Neural cell (in vitro differentiated cells): ENCODE measurements at regions not wholly inside any gene's neighbourhood (a gene's known extent, or its start where the extent isn't known, plus 50 kb on each side); places are given as distances from the start of the nearest gene placed in this dataset.

Source experiments
- H2AFZ ChIP-seq: fragments of 200-600, 300-800 bp; sonication (generic), shearing (Covaris generic); 2 replicates; pipeline ENCODE4 v1.6.0; 2014; ENCODE audit warnings: low read depth, mild to moderate bottlenecking, antibody characterized with exemption, low read length, moderate library complexity
- H3F3A ChIP-seq: fragments of 200-600 bp; shearing (Covaris generic); 2 replicates; pipeline ENCODE4 v1.6.1; 2016; ENCODE audit warnings: mild to moderate bottlenecking, moderate library complexity, mixed read lengths, antibody characterized with exemption, low read length; ENCODE audit not compliant: insufficient read depth, poor library complexity, severe bottlenecking
- H3K27ac ChIP-seq: fragments of 200-600, 300-800 bp; sonication (generic), shearing (Covaris generic); 2 replicates; pipeline ENCODE4 v1.5.1; 2014; ENCODE audit warnings: mild to moderate bottlenecking, low read length, moderate library complexity
- H3K27me3 ChIP-seq: fragments of 300-800, 200-600 bp; sonication (generic), shearing (Covaris generic); 2 replicates; pipeline ENCODE4 v1.6.0; 2014; ENCODE audit warnings: mild to moderate bottlenecking, low read depth, low read length, moderate library complexity; ENCODE audit not compliant: insufficient read depth
- H3K36me3 ChIP-seq: fragments of 300-800, 200-600 bp; sonication (generic), shearing (Covaris generic); 2 replicates; pipeline ENCODE4 v1.5.1; 2014; ENCODE audit warnings: mild to moderate bottlenecking, antibody characterized with exemption, low read length, moderate library complexity; ENCODE audit not compliant: insufficient read depth
- H3K4me2 ChIP-seq: fragments of 300-800, 200-600 bp; sonication (generic), shearing (Covaris generic); 2 replicates; pipeline ENCODE4 v1.6.0; 2014; ENCODE audit warnings: mild to moderate bottlenecking, low read length
- H3K4me3 ChIP-seq: fragments of 300-800, 200-600 bp; sonication (generic), shearing (Covaris generic); 2 replicates; pipeline ENCODE4 v1.5.1; 2014; ENCODE audit warnings: mild to moderate bottlenecking, low read length, moderate library complexity
- H3K79me2 ChIP-seq: fragments of 200-600 bp; shearing (Covaris generic); replicated peaks from 2 replicates; pipeline ENCODE4 v1.6.0; 2014; ENCODE audit warnings: mild to moderate bottlenecking, low read length, moderate library complexity; ENCODE audit not compliant: insufficient read depth
- H3K9ac ChIP-seq: fragments of 300-800, 200-600 bp; sonication (generic), shearing (Covaris generic); 2 replicates; pipeline ENCODE4 v1.6.1; 2016; ENCODE audit warnings: mild to moderate bottlenecking, low read length, mixed read lengths
- H3K9me2 ChIP-seq: fragments of 200-600 bp; shearing (Covaris generic); 2 replicates; pipeline ENCODE4 v1.6.1; 2016; ENCODE audit warnings: mild to moderate bottlenecking, low read length, mixed read lengths; ENCODE audit not compliant: insufficient read depth
- H3K9me3 ChIP-seq: fragments of 200-600, 300-800 bp; sonication (generic), shearing (Covaris generic); 2 replicates; pipeline ENCODE4 v1.6.1; 2016; ENCODE audit warnings: mild to moderate bottlenecking, mixed run types, low read length, moderate library complexity, mixed read lengths
- H4K20me1 ChIP-seq: fragments of 200-600 bp; shearing (Covaris generic); 2 replicates; pipeline ENCODE4 v1.6.1; 2016; ENCODE audit warnings: mild to moderate bottlenecking, mixed run types; ENCODE audit not compliant: insufficient read depth
- CTCF ChIP-seq: fragments of 450-650 bp; IDR thresholded peaks from 2 replicates; pipeline ENCODE4 v1.5.1; 2014; ENCODE audit warnings: antibody characterized with exemption, mild to moderate bottlenecking, moderate library complexity; ENCODE audit not compliant: poor library complexity, severe bottlenecking
- EP300 ChIP-seq: fragments of 450-650 bp; conservative IDR thresholded peaks from 2 replicates; pipeline ENCODE4 v1.6.1; 2014; ENCODE audit warnings: antibody characterized with exemption, mild to moderate bottlenecking, moderate library complexity; ENCODE audit not compliant: poor library complexity, severe bottlenecking
- EZH2 ChIP-seq: fragments of 200-600, 300-800 bp; shearing (Covaris generic), sonication (generic); IDR thresholded peaks from 2 replicates; pipeline ENCODE4 v1.6.1; 2014; ENCODE audit warnings: antibody characterized with exemption, low read length, borderline replicate concordance, mild to moderate bottlenecking; ENCODE audit not compliant: insufficient read depth, poor library complexity, severe bottlenecking
- MXI1 ChIP-seq: fragments of 450-650 bp; conservative IDR thresholded peaks from 2 replicates; pipeline ENCODE4 v1.6.1; 2014; ENCODE audit warnings: antibody characterized with exemption, mild to moderate bottlenecking; ENCODE audit not compliant: poor library complexity, severe bottlenecking
- POLR2AphosphoS5 ChIP-seq: IDR thresholded peaks from 2 replicates; pipeline ENCODE4 v1.6.1; 2012
- REST ChIP-seq: IDR thresholded peaks from 2 replicates; pipeline ENCODE4 v1.6.1; 2012; ENCODE audit warnings: borderline replicate concordance
- SMC3 ChIP-seq: fragments of 450-650 bp; conservative IDR thresholded peaks from 2 replicates; pipeline ENCODE4 v1.6.1; 2014; ENCODE audit warnings: antibody characterized with exemption, mild to moderate bottlenecking, moderate library complexity; ENCODE audit not compliant: poor library complexity

DNA sequence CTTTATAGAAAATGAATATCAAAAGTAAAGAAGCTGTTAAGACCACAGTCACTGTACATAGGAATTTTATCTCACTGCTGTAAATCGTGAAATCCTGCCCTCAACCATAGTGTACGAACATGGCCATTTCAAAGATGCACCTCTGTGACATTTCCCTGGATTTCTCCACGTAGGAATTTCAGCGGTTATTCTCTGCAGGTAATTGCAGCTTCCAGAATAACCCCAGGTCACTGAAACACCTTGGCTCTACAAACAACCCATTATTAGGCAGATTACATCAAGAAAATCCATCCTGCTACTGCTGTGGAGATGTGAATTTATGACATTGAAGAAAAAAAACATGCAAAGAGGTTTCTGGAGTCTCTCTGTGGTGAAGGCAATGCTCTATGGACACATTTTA, 196.2 kb upstream of the USP25 start:
- Histone ChIP-seq H3K27ac (no peak overlapping the region), H3F3A (no peaks in the 10 kb centered on the region), H3K9ac (no peak overlapping the region), H3K4me2 (no peak overlapping the region), H3K79me2 (no peaks in the 10 kb centered on the region), H3K9me2 (no peaks in the 10 kb centered on the region), H3K4me3 (no peak overlapping the region), H3K27me3 (no peaks in the 10 kb centered on the region), H3K36me3 (no peaks in the 10 kb centered on the region), H2AFZ (no peak overlapping the region), H3K9me3 (no peaks in the 10 kb centered on the region), H4K20me1 (no peaks in the 10 kb centered on the region)
- TF ChIP-seq EZH2 (no peak), EP300 (no peak), CTCF (no peak), REST (peak; percentile 94), POLR2AphosphoS5 (peak; percentile 68)

GRCh38 chr21:15534450-15534886, 195.3 kb upstream of the USP25 start:
- no peak for TF ChIP-seq REST
- TF ChIP-seq MXI1 = no peak
- no peak for TF ChIP-seq EP300
- TF ChIP-seq SMC3 = no peak
- Histone ChIP-seq H3K27me3 (no peaks in the 10 kb centered on the region), H2AFZ (no peak overlapping the region), H3K9ac (no peak overlapping the region), H4K20me1 (no peaks in the 10 kb centered on the region), H3F3A (no peaks in the 10 kb centered on the region), H3K4me2 (no peak overlapping the region), H3K79me2 (no peaks in the 10 kb centered on the region), H3K9me2 (no peaks in the 10 kb centered on the region), H3K4me3 (no peak overlapping the region), H3K27ac (no peak overlapping the region), H3K9me3 (no peaks in the 10 kb centered on the region), H3K36me3 (no peaks in the 10 kb centered on the region)
